ENCODE measurements at regions not wholly inside any gene's neighbourhood (a gene's known extent, or its start where the extent isn't known, plus 50 kb on each side); places are given as distances from the start of the nearest gene placed in this dataset.
"Not testable (repeated sequence)": the region's sequence is repeated elsewhere in the genome, so short reads cannot be mapped to it uniquely, and the experiment has no call there.

DNA sequence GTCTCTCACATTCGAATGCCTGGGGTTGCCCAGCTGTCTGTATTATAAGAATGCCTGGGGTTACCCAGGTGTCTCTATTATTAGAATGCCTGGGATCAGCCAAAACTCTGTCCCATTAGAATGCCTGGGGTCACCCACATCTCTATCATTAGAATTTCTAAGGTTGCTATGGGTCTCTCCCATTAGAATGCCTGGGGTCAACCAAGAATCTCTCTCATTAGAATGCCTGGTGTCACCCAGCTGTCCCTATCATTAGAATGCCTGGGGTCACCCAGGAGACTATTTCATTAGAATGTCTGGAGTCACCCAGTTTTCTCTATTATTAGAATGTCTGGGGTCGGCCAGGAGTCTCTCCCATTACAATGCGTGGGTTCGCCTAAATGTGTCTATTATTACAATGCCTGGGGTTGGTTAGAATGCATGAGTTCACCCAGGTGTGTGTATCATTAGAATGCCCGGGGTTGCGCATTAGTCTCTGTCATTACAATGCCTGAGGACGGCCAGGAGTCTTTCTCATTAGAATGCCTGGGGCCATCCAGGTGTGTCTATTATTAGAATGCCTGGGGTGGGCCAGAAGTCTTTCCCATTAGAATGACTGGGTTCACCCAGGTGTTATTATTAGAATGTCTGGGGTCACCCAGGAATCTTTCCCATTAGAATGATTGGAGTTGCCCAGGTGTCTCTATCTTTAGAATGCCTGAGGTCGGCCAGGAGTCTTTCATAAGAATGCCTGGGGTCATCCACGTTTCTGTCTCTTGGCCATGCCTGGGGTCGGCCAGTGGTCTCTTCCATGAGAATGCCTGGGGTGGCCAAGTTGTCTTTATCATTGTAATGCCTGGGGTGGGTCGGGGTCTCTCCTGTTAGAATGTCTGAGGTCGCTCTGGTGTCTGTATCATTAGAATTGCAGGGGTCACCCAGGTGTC is 59.6 kb downstream of the RNF187 start:
- no peak for DNase-seq (ENCODE audit: low spot score in 2 of 2)
- peaks cover 4% of the 10 kb centered on the region for H3K27me3 Mint-ChIP-seq
- no peak for ATAC-seq (ENCODE audit: low read depth)
- H3K4me3 Mint-ChIP-seq = no peak overlapping the region
- H3K36me3 Mint-ChIP-seq = no peaks in the 10 kb centered on the region
- no peaks in the 10 kb centered on the region for H3K4me1 Mint-ChIP-seq
- H3K9me3 Mint-ChIP-seq = no peaks in the 10 kb centered on the region
- H3K27ac Mint-ChIP-seq = no peak overlapping the region

DNA sequence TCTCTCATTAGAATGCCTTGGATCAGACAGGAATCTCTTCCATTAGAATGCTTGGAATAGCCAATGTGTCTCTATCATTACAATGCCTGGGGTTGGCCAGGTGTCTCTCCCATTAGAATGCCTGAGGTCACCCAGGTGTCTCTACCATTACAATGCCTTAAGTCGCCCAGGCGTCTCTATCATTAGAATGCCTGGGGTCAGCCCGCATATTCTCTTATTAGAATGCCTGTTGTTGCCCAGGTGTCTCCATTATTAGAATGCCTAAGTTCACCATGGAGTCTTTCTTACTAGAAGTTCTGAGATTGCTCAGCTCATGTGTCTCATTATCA is 60.2 kb downstream of the RNF187 start:
- Mint-ChIP-seq H3K4me3 (no peak overlapping the region), H3K27ac (no peak overlapping the region), H3K9me3 (no peaks in the 10 kb centered on the region), H3K27me3 (peaks cover 4% of the 10 kb centered on the region), H3K36me3 (no peaks in the 10 kb centered on the region), H3K4me1 (no peaks in the 10 kb centered on the region)
- DNase-seq (ENCODE audit: low spot score in 2 of 2) (no peak), ATAC-seq (ENCODE audit: low read depth) (no peak)

DNA sequence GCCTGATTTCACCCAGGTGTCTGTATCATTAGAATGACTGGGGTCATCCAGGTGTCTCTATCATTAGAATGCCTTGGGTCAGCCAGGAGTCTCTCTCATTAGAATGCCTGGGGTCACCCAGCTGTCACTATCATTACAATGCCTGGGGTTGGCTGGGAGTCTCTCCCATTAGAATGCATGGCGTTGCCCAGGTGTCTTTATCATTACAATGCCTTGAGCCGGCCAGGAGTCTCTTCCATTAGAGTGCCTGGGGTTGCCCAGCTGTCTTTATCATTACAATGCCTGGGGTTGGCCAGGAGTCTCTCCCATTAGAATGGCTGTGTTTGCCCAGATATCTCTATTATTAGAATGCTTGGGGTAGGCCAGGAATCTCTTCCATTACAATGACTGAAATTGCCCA is 61.6 kb downstream of the RNF187 start:
- H3K27ac Mint-ChIP-seq = no peak overlapping the region
- no peak overlapping the region for H3K4me3 Mint-ChIP-seq
- DNase-seq (ENCODE audit: low spot score in 2 of 2) (no peak), ATAC-seq (ENCODE audit: low read depth) (no peak)
- H3K4me1 Mint-ChIP-seq = no peaks in the 10 kb centered on the region
- H3K27me3 Mint-ChIP-seq = peaks cover 4% of the 10 kb centered on the region
- H3K9me3 Mint-ChIP-seq = no peaks in the 10 kb centered on the region
- H3K36me3 Mint-ChIP-seq = no peaks in the 10 kb centered on the region

DNA sequence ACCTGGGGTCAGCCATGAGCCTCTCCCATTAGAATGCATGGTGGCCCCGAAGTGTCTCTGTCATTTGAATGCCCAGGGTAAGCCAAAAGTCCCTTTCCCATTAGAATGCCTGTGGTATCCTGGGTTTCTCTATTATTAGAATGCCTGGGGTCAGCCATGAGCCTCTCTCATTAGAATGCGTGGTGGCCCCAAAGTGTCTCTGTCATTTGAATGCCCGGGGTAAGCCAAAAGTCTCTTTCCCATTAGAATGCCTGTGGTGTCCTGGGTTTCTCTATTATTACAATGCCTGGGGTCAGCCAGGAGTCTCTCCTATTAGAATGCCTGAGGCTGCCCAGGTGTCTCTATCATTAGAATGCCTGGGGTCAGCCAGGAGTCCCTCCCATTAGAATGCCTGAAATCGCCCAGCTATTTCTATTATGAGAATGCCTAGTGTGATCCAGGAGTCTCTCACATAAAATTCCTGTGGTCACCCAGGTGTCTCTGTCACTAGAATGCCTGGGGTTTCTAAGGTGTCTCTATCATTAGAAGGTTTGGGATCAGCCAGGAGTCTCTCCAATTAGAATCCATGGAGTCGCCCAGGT is 65.5 kb downstream of the RNF187 start:
- no peak for ATAC-seq (ENCODE audit: low read depth)
- peaks cover 3% of the 10 kb centered on the region for H3K9me3 Mint-ChIP-seq

DNA sequence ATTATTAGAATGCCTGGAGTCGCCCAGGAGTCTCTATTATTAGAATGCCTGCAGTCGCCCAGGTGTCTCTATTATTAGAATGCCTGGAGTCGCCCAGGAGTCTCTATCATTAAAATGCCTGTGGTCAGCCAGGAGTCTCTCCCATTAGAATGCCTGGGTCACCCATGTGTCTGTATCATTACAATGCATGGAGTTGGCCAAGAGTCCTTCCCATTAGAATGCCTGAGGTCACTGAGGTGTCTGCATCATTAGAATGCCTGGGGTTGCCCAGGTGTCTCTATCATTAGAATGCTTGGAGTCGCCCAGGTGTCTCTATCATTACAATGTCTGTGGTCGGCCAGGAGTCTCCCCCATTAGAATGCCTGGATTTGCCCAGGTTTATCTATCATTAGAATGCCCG is 66.9 kb downstream of the RNF187 start:
- Mint-ChIP-seq H3K4me3 (no peak overlapping the region), H3K27ac (no peak overlapping the region), H3K4me1 (no peaks in the 10 kb centered on the region)

More for the DNA sequence above, 65.5 kb downstream of the RNF187 start:
- Mint-ChIP-seq H3K4me1 (no peaks in the 10 kb centered on the region), H3K27me3 (no peaks in the 10 kb centered on the region), H3K36me3 (no peaks in the 10 kb centered on the region), H3K4me3 (no peak overlapping the region), H3K27ac (no peak overlapping the region)
- DNase-seq (ENCODE audit: low spot score in 2 of 2) = no peak

DNA sequence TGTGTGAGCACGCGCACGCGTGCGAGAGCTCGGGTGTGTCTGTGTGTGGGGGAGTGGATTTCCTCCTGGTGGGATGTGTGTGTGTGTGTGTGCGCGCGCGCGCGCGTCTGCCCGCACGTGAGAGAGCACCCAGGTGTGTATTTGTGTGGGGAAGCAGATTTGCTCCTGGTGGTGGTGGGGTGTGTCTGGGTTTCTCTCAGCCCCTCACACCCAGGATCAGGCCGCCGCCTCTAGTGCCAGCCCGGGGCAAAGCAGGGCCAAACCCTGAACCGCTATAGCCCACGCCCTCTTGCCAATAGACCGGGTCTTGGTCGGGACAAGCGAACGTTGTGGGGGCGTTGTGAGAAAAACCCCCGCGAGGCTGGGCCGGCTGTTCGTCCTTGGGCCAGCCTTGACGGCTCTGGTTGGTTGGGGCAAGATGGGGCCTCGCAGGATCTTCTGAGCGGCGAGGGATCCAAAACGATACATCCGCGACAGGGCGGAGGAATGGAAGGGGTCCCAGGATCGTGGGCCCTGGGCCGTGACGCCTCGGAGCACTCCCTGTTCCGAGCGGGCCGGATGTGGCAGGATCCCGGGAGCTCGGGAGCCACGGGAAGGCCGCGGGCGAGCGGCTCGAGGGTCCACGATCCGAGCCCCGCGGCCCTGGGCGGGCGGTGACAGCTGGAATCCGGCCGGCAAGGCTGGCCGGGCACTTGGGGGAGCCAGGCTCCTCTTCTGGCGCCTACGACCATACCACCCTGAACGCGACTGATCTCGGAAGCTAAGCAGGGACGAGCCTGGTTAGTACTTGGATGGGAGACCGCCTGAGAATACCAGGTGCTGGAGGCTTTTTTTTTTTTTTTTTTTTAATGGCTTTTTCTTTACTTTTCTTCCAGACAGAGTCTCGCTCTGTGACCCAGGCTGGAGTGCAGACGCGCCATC is 68.2 kb downstream of the RNF187 start:
- Mint-ChIP-seq H3K4me3 (no peak overlapping the region), H3K27ac (no peak overlapping the region)
- DNase-seq (ENCODE audit: low spot score in 2 of 2) = peak in 1 of 2 donors; percentile 21

More for the DNA sequence above, 66.9 kb downstream of the RNF187 start:
- H3K36me3 Mint-ChIP-seq = no peaks in the 10 kb centered on the region
- peaks cover 3% of the 10 kb centered on the region for H3K9me3 Mint-ChIP-seq
- DNase-seq (ENCODE audit: low spot score in 2 of 2) (no peak), ATAC-seq (ENCODE audit: low read depth) (no peak)
- no peaks in the 10 kb centered on the region for H3K27me3 Mint-ChIP-seq

DNA sequence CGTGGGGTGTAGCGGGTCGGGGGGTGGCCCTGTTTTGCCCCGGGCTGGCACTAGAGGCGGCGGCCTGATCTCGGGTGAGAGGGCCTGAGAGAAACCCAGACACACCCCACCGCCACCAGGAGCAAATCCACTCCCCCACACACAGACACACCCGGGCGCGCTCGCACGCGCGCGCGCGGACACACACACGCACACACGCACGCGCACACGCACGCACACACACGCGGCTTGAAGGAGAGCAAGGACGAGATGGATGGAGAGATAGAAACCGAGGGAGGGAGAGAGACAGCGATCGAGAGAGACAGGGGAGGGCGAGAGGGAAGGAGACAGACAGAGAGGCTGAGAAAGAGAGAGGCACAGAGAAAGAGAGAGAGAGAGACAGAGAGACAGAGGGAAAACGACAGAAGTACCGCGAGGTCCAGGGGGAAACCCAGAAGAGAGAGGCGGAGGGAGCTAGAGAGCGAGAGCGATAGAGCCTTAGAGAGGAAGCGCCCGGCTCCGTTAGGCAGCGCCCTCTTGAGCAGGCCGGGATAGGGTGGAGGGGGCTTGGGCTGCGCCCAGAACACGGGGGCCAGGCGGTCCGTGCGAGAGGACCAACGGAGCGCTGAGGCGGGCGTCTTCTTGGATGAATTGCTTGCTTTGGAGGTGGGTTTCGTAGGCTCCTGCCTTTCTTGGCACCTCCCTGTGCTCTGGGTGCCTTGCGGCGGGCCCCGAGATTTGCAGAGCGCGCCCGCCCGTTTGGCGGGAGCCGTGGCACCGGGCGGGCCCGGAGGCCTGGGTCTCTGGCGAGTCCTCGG is 69.7 kb downstream of the RNF187 start:
- H3K4me1 Mint-ChIP-seq; DNase-seq (ENCODE audit: low spot score in 2 of 2); H3K27ac Mint-ChIP-seq; H3K4me3 Mint-ChIP-seq; ATAC-seq (ENCODE audit: low read depth); H3K36me3 Mint-ChIP-seq; H3K27me3 Mint-ChIP-seq; H3K9me3 Mint-ChIP-seq: not testable (repeated sequence)

More for the DNA sequence above, 68.2 kb downstream of the RNF187 start:
- Mint-ChIP-seq H3K9me3 (peaks cover 3% of the 10 kb centered on the region), H3K27me3 (no peaks in the 10 kb centered on the region), H3K4me1 (no peaks in the 10 kb centered on the region), H3K36me3 (no peaks in the 10 kb centered on the region)
- no peak for ATAC-seq (ENCODE audit: low read depth)
